Keratinocyte (primary cell): ENCODE measurements at regions not wholly inside any gene's neighbourhood (a gene's known extent, or its start where the extent isn't known, plus 50 kb on each side); places are given as distances from the start of the nearest gene placed in this dataset.

Experiments
- DNase-seq: peaks from one replicate; pipeline ENCODE4 v3.0.0-alpha.2; 2011; ENCODE audit warnings: low read depth, missing footprints, low spot score
- FAIRE-seq: peaks from 2 replicates; lab custom pipeline; 2011; peaks lifted over from hg19 to GRCh38; lab: Jason Lieb, UNC
- H2AFZ ChIP-seq: 2 replicates; pipeline ENCODE4 v1.6.0; 2012; ENCODE audit warnings: low read length, control low read depth, inconsistent platforms; ENCODE audit not compliant: control insufficient read depth
- H3K27ac ChIP-seq: 2 replicates; pipeline ENCODE4 v1.5.1; 2011; ENCODE audit warnings: low read length; ENCODE audit not compliant: control insufficient read depth, insufficient read depth
- H3K27me3 ChIP-seq: 3 replicates; pipeline ENCODE4 v1.6.0; 2011; ENCODE audit warnings: low read length; ENCODE audit not compliant: control insufficient read depth, insufficient read depth; ENCODE audit errors: extremely low read depth
- H3K36me3 ChIP-seq, 2 experiments: 2 replicates in 1 of 2; 3 replicates in 1 of 2; pipeline ENCODE4 v1.5.1; 2011; ENCODE audit warnings: low read length in 2 of 2, mild to moderate bottlenecking in 1 of 2; ENCODE audit not compliant: control insufficient read depth in 2 of 2, insufficient read depth in 2 of 2; ENCODE audit errors: extremely low read depth in 1 of 2
- H3K4me1 ChIP-seq: 3 replicates; pipeline ENCODE4 v1.5.1; 2011; ENCODE audit warnings: low read length; ENCODE audit not compliant: control insufficient read depth, insufficient read depth; ENCODE audit errors: extremely low read depth
- H3K4me2 ChIP-seq: 3 replicates; pipeline ENCODE4 v1.6.0; 2011; ENCODE audit warnings: low read depth, low read length; ENCODE audit not compliant: control insufficient read depth, insufficient read depth; ENCODE audit errors: extremely low read depth
- H3K4me3 ChIP-seq, 3 experiments: fragments of 200-600 bp in 1 of 3; sonication (generic) in 1 of 3; 2 replicates in 2 of 3; 3 replicates in 1 of 3; pipeline ENCODE4 v1.5.1; 2011 to 2016; ENCODE audit warnings: low read length in 3 of 3, mild to moderate bottlenecking in 3 of 3, control low read depth in 2 of 3, inconsistent platforms in 1 of 3, low read depth in 1 of 3, mixed read lengths in 1 of 3, mixed run types in 1 of 3, moderate library complexity in 1 of 3; ENCODE audit not compliant: control insufficient read depth in 2 of 3, insufficient read depth in 2 of 3; ENCODE audit errors: extremely low read depth in 1 of 3
- H3K79me2 ChIP-seq: 2 replicates; pipeline ENCODE4 v1.6.0; 2012; ENCODE audit warnings: low read length; ENCODE audit not compliant: control insufficient read depth, insufficient read depth
- H3K9ac ChIP-seq: 3 replicates; pipeline ENCODE4 v1.6.0; 2011; ENCODE audit warnings: low read length; ENCODE audit not compliant: control insufficient read depth, insufficient read depth; ENCODE audit errors: extremely low read depth
- H3K9me1 ChIP-seq: 3 replicates; pipeline ENCODE4 v1.6.0; 2011; ENCODE audit warnings: low read length; ENCODE audit not compliant: control insufficient read depth, insufficient read depth; ENCODE audit errors: extremely low read depth
- H3K9me3 ChIP-seq: 2 replicates; pipeline ENCODE4 v1.5.1; 2012; ENCODE audit warnings: low read depth, low read length; ENCODE audit not compliant: control insufficient read depth
- H4K20me1 ChIP-seq: 3 replicates; pipeline ENCODE4 v1.6.0; 2011; ENCODE audit warnings: low read length; ENCODE audit not compliant: control insufficient read depth, insufficient read depth; ENCODE audit errors: extremely low read depth
- CTCF ChIP-seq, 3 experiments: IDR thresholded peaks in 1 of 3; conservative IDR thresholded peaks in 1 of 3; optimal IDR thresholded peaks in 1 of 3; 2 replicates in 2 of 3; 3 replicates in 1 of 3; pipeline versions ENCODE3 to v1.5.1; 2011; ENCODE audit warnings: low read length in 3 of 3, mild to moderate bottlenecking in 3 of 3, moderate library complexity in 2 of 3, control low read depth in 1 of 3, inconsistent platforms in 1 of 3; ENCODE audit not compliant: insufficient read depth in 2 of 3; ENCODE audit errors: extremely low read depth in 1 of 3
- EZH2 ChIP-seq: IDR thresholded peaks from one replicate; pipeline ENCODE4 v1.6.1; 2012; ENCODE audit warnings: inconsistent platforms, mild to moderate bottlenecking, low read length, moderate library complexity
- dilution Hi-C: fragments of 300-500 bp; cut with MboI; formaldehyde crosslinking; loops from one replicate; pipeline ENCODE4 v1.7.0; 2020; ENCODE audit warnings: low sequenced_read_pairs; ENCODE audit not compliant: extremely low pct_ligation_motif_present

- no peaks in the 10 kb centered on the region for H3K36me3 ChIP-seq
- DNase-seq (no peak), FAIRE-seq (no peak)
- H3K9me1 ChIP-seq, result no peaks in the 10 kb centered on the region
- peaks cover 12% of the 10 kb centered on the region for H3K4me1 ChIP-seq
- no peak overlapping the region for H3K4me2 ChIP-seq
- H3K27me3 ChIP-seq, result peaks cover 4% of the 10 kb centered on the region
- H3K9ac ChIP-seq, result no peak overlapping the region
- TF ChIP-seq CTCF (optimal IDR thresholded peaks at IDR 0.05 in 1 of 3, IDR thresholded peaks at IDR 0.05 in 1 of 3, conservative IDR thresholded peaks at IDR 0.05 in 1 of 3; ENCODE audit: extremely low read depth in 1 of 3, insufficient read depth in 2 of 3, low read length in 3 of 3) (no peak), EZH2 (no peak)
- no peaks in the 10 kb centered on the region for H4K20me1 ChIP-seq
- H3K9me3 ChIP-seq, result no peaks in the 10 kb centered on the region
- H3K79me2 ChIP-seq, result no peaks in the 10 kb centered on the region
- no peak overlapping the region for H3K4me3 ChIP-seq
- H3K27ac ChIP-seq, result no peak overlapping the region
- H2AFZ ChIP-seq, result no peak overlapping the region
- dilution Hi-C loops, result no loop called here
Observed at GRCh38 chr13:109844396-109844795, 58.0 kb upstream of the IRS2 start.

- FAIRE-seq (no peak), DNase-seq (no peak)
- Histone ChIP-seq H3K4me2 (no peak overlapping the region), H2AFZ (no peak overlapping the region), H3K27ac (no peak overlapping the region), H3K9me3 (no peaks in the 10 kb centered on the region), H3K9ac (no peak overlapping the region), H3K79me2 (no peaks in the 10 kb centered on the region), H3K36me3 (no peaks in the 10 kb centered on the region), H3K4me1 (peaks cover 12% of the 10 kb centered on the region), H3K4me3 (no peak overlapping the region), H4K20me1 (no peaks in the 10 kb centered on the region), H3K27me3 (peaks cover 4% of the 10 kb centered on the region), H3K9me1 (no peaks in the 10 kb centered on the region)
- TF ChIP-seq EZH2 (no peak), CTCF (optimal IDR thresholded peaks at IDR 0.05 in 1 of 3, IDR thresholded peaks at IDR 0.05 in 1 of 3, conservative IDR thresholded peaks at IDR 0.05 in 1 of 3; ENCODE audit: extremely low read depth in 1 of 3, insufficient read depth in 2 of 3, low read length in 3 of 3) (no peak)
- dilution Hi-C loops, result no loop called here
Observed at GRCh38 chr13:109843695-109844094, 57.3 kb upstream of the IRS2 start.
